Heart left ventricle (tissue), 16 donors: ENCODE measurements at regions not wholly inside any gene's neighbourhood (a gene's known extent, or its start where the extent isn't known, plus 50 kb on each side); places are given as distances from the start of the nearest gene placed in this dataset.

ENCODE experiments used
- ATAC-seq, 4 donors: fragments of 200-7000 bp; cut with Tn5 transposase; one replicate each; pipeline ENCODE4 v1.9.1; 2020 to 2022; ENCODE audit warnings: moderate library complexity in 4 of 4, mild to moderate bottlenecking in 3 of 4, moderate number of reproducible peaks in 1 of 4
- DNase-seq, 5 donors: peaks; one replicate each; pipeline ENCODE4 v3.0.0-alpha.2; 2020
- H3K27ac ChIP-seq, 12 donors: fragments of 200-600 bp; sonication (generic) in 4 of 12; one replicate each; pipeline versions ENCODE4 v1.5.0 to v1.8.0; 2016 to 2022; ENCODE audit warnings: mild to moderate bottlenecking in 2 of 12
- H3K27me3 ChIP-seq, 9 donors: fragments of 200-600 bp; sonication (generic) in 2 of 9; one replicate each; pipeline versions ENCODE4 v1.5.1 to v1.8.0; 2016 to 2022; ENCODE audit warnings: mild to moderate bottlenecking in 3 of 9
- H3K36me3 ChIP-seq, 9 donors: fragments of 200-600 bp; sonication (generic) in 2 of 9; one replicate each; pipeline versions ENCODE4 v1.5.0 to v1.8.0; 2018 to 2022; ENCODE audit warnings: mild to moderate bottlenecking in 2 of 9
- H3K4me1 ChIP-seq, 12 donors: fragments of 200-600 bp; sonication (generic) in 4 of 12; one replicate each; pipeline versions ENCODE4 v1.5.0 to v1.8.0; 2016 to 2022; ENCODE audit warnings: mild to moderate bottlenecking in 3 of 12
- H3K4me3 ChIP-seq, 12 donors: fragments of 200-600 bp; sonication (generic) in 4 of 12; one replicate each; pipeline versions ENCODE4 v1.5.0 to v1.8.0; 2017 to 2022; ENCODE audit warnings: mild to moderate bottlenecking in 9 of 12, moderate library complexity in 4 of 12
- H3K9me3 ChIP-seq, 12 donors: fragments of 200-600 bp; sonication (generic) in 4 of 12; one replicate each; pipeline versions ENCODE4 v1.5.0 to v1.8.0; 2016 to 2022; ENCODE audit warnings: mild to moderate bottlenecking in 1 of 12
- POLR2A ChIP-seq, 2 donors: fragments of 450-650 bp; IDR thresholded peaks; one replicate each; pipeline ENCODE4 v1.6.1; 2017; ENCODE audit warnings: antibody characterized with exemption in 2 of 2, mild to moderate bottlenecking in 2 of 2, moderate library complexity in 2 of 2
- WGBS, 4 donors: extraction: QIAGEN DNeasy Blood & Tissue Kit in 2 of 4; methylation state at CpG; one replicate each; pipeline versions ENCODE4 v1.1.5 to v1.1.7; 2013 to 2018; 5-methylcytosine and 5-hydroxymethylcytosine counted together
- intact Hi-C, 10 donors: fragments of 100-400 bp; cut with DNase I; formaldehyde crosslinking; loops; one replicate each; pipeline versions ENCODE4 v1.11.1 to v1.14.2; 2022
- TF ChIP-seq, protein P1 (sequence below), 12 donors: fragments of 200-600 bp; sonication (generic) in 4 of 12; IDR thresholded peaks; one replicate each; pipeline versions ENCODE4 v1.5.0 to v1.8.0; 2018 to 2022; ENCODE audit warnings: antibody characterized with exemption in 12 of 12, mild to moderate bottlenecking in 5 of 12
- donor health status: ischemic (EF 13 %, LVEDD 7.1; RV severe dilation, severe dysfunction).
- donor health status: healthy with polysubstance abuse.
- donor health status: DM: no; HTN: yes; CAD: no.
- donor health status: DM: no; HTN: no; CAD: no.
- donor health status: ischemic (EF 25% LVEDD 6.9; RV normal size, moderate dysfunction).
- donor health status: ischemic (EF 25% LVEDD 5.7; RV mildly dilated, moderate dysfunction).
- donor health status: healthy.
- donor health status: DM: yes; HTN: yes; CAD: no.
- donor health status: ischemic (EF 35%, LVEDD 5.7; RV mildly dilated, moderate dysfunction).
- donor health status: nonischemic (EF 11% LVEDD 7.7; RV severe dilation, severe dysfunction).
- donor health status: DM: yes; HTN: yes; CAD: no.
- donor health status: PGD.
- donor health status: ischemic (EF 29% LVEDD 5.4; RV normal size, mild dysfunction).
- donor health status: nonischemic (EF 23%, LVEDD 6.1; RV moderate dilation, normal function).

DNA sequence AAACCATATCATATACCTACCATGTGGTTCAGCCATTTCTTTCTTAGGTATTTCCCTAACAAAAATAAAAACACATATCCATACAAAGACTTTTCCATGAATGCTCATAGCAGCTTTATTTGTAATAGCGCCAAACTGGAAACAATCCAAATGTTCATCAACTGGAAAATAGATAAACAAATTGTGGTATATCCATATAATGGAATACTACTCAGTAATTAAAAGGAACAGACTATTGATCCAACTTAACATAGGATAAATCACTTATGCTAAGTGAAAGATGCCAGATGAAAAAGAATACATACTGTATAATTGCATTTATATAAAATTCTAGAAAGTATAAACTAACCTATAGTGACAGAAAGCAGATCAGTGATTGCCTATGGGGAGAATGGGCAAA, 323.3 kb downstream of the BUD13 start:
- Histone ChIP-seq H3K27ac (no peak overlapping the region), H3K4me1 (no peaks in the 10 kb centered on the region), H3K27me3 (no peaks in the 10 kb centered on the region), H3K4me3 (no peak overlapping the region), H3K36me3 (no peaks in the 10 kb centered on the region), H3K9me3 (peaks cover 0 to 21% (median 5%) of the 10 kb centered on the region in 12 donors)
- no peak for TF ChIP-seq POLR2A (IDR thresholded peaks at IDR 0.05)
- TF ChIP-seq, protein P1, sequence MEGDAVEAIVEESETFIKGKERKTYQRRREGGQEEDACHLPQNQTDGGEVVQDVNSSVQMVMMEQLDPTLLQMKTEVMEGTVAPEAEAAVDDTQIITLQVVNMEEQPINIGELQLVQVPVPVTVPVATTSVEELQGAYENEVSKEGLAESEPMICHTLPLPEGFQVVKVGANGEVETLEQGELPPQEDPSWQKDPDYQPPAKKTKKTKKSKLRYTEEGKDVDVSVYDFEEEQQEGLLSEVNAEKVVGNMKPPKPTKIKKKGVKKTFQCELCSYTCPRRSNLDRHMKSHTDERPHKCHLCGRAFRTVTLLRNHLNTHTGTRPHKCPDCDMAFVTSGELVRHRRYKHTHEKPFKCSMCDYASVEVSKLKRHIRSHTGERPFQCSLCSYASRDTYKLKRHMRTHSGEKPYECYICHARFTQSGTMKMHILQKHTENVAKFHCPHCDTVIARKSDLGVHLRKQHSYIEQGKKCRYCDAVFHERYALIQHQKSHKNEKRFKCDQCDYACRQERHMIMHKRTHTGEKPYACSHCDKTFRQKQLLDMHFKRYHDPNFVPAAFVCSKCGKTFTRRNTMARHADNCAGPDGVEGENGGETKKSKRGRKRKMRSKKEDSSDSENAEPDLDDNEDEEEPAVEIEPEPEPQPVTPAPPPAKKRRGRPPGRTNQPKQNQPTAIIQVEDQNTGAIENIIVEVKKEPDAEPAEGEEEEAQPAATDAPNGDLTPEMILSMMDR (IDR thresholded peaks at IDR 0.05), result no peak
- DNase-seq (no peak), ATAC-seq (no peak)
- 91 to 94% (median 92%) methylated on average over 1 of the region's 1 CpG for WGBS, 4 donors
- intact Hi-C loops, result no loop called here

DNA sequence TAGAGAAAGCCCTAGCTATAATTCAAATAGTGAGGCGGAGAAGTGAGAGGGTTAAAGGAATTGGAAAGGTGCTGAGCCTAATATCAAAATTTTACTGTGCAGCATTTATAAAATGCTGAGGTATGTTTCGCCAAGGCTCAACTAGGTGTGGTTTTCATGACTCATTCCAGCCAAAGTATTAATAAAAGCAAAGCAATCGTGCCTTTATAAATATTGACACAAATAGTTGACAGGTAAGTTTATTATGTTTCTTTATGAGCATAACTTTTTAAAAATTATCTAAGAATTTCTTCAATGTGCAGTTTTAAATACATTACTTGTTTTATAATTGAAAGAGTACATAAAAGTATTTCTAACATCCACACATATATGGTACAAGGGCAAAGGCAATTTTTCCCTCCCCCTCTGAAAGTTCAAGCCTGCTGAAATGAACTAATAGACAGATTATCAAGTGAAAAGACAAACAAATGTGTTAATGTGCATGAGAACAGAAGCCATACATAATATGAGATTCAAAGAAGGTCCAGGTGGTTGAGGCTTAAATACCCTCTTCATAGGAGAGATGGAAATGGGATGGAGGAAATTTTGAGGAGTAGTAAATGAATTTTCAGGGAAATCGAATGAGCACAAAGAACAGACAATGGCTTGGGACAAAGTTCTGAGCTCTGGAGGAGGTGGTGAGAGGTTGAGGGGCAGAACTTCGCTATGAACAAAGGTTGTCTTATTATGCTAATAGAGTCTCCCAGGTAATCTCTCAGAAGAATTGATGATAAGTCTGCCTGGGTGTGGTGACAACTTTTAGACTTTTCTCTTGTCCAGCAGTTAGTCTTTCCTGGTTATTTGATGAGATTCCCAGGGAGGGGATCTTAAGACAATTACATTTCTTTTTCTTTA, 326.5 kb downstream of the BUD13 start:
- 64 to 73% (median 72%) methylated on average over 5 of the region's 5 CpGs for WGBS, 4 donors
- TF ChIP-seq POLR2A (IDR thresholded peaks at IDR 0.05), result no peak
- TF ChIP-seq, protein P1 (IDR thresholded peaks at IDR 0.05), result no peak
- intact Hi-C loops, result no loop called here
- H3K36me3 ChIP-seq, result no peaks in the 10 kb centered on the region
- H3K27ac ChIP-seq, result no peak overlapping the region
- no peaks in the 10 kb centered on the region for H3K4me1 ChIP-seq
- peaks cover 0 to 26% (median under 1%) of the 10 kb centered on the region in 12 donors for H3K9me3 ChIP-seq
- H3K27me3 ChIP-seq, result no peaks in the 10 kb centered on the region
- H3K4me3 ChIP-seq, result no peak overlapping the region
- ATAC-seq (no peak), DNase-seq (no peak)

DNA sequence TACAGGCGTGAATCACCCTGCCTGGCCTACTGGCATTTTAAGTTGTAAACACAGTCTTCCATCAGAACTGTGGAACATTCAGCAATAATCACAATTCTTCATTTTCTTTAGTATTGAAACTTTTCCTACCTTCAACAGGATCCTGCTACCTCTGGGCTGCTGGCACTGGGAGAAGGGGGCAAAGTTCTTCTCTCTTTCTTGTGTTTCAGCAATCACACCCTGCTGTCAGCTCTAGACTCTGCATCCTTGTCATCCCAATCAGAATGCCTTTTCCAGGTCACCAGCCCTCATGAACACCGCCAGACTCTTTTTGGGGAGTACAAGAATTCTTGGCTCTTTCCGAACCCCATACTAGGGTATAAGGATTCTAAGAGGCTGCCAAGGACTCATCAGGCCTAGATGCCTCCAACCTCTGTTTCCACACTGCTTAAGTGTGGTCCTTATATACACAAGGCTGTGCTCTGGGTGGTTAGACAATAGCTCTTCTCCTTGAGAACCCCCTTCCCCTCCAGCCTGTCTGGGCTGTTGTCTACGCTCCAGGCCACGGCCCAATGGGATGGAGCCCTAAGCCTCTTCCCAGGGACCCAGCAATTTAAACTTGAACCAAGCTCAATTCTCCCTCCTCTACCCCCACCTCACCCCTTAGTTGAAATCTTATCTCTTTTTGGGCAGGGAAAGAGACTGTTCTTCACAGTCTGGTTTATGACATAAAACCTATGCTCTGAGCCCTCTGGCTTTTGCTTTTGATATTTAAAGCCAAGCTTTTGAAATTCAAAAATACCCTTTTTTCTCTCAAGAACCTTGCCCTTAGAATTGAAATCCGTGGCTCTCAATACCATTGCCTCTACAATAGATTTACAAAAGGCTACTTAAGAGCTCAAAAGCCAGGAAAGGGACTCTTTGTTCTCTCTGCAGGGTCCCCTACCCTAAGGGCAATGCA, 327.4 kb downstream of the BUD13 start:
- intact Hi-C loops, result no loop called here
- peaks cover 0 to 21% (median 0%) of the 10 kb centered on the region in 12 donors for H3K9me3 ChIP-seq
- WGBS, 4 donors, result 73 to 77% (median 75%) methylated on average over 6 of the region's 6 CpGs
- no peak overlapping the region for H3K4me3 ChIP-seq
- DNase-seq (no peak), ATAC-seq (no peak)
- no peak overlapping the region for H3K27ac ChIP-seq
- no peaks in the 10 kb centered on the region for H3K4me1 ChIP-seq
- no peaks in the 10 kb centered on the region for H3K36me3 ChIP-seq
- TF ChIP-seq POLR2A (IDR thresholded peaks at IDR 0.05), result no peak
- TF ChIP-seq, protein P1 (IDR thresholded peaks at IDR 0.05), result no peak
- no peaks in the 10 kb centered on the region for H3K27me3 ChIP-seq

DNA sequence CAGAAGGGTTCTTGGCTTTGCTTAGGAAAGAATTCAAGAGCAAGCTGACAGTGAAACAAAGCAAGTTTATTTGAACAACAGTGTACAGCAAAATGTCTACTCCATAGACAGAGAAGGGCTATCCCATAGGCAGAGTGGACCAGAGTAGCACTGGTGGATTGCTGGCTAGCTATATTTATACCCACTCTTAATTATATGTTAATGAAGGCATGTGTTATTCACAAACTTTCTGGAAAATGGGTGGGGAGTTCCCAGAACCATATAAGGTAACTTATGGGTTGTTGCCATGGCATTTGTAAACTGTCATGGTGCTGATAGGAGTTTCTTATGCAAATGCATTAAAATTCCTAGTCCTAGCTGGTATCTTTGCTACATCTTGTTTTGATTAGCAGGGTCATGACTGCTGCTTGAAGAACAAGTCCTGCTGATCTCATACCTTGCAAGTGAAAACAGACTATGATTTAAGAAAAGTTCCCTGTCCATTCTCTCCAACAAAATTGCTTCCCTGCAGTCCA, 330.5 kb downstream of the BUD13 start:
- Histone ChIP-seq H3K4me3 (no peak overlapping the region), H3K36me3 (no peaks in the 10 kb centered on the region), H3K27ac (no peak overlapping the region), H3K4me1 (no peaks in the 10 kb centered on the region), H3K27me3 (no peaks in the 10 kb centered on the region), H3K9me3 (peaks cover 0 to 16% (median 0%) of the 10 kb centered on the region in 12 donors)
- ATAC-seq (no peak), DNase-seq (no peak)
- intact Hi-C loops, result no loop called here
- no peak for TF ChIP-seq POLR2A (IDR thresholded peaks at IDR 0.05)
- TF ChIP-seq, protein P1 (IDR thresholded peaks at IDR 0.05), result no peak
